ENCODE measurements at regions not wholly inside any gene's neighbourhood (a gene's known extent, or its start where the extent isn't known, plus 50 kb on each side); places are given as distances from the start of the nearest gene placed in this dataset.
A peak's percentile ranks its signal among the peaks of the same experiment; 100 is the strongest.

GRCh38 chr15:66615846-66616245 lies 50.0 kb upstream of the LCTL start:
- no peak overlapping the region for H3K9ac ChIP-seq (replicated peaks in 1 of 4; ENCODE audit: extremely low read depth in 1 of 4, low read depth in 3 of 4, low read length in 3 of 4)
- peaks cover 0 to 2% (median 0%) of the 10 kb centered on the region in 4 experiments; a peak in 4 of 7 replicates for H3K27me3 ChIP-seq (replicated peaks in 1 of 4; ENCODE audit: control insufficient read depth in 3 of 4, extremely low read depth in 1 of 4, insufficient read depth in 3 of 4, low read length in 3 of 4)
- H2BK15ac ChIP-seq (ENCODE audit: low read length): no peak overlapping the region
- ChIA-PET POLR2A (ENCODE audit: partially characterized antibody) (interaction anchor here (0.6 kb wide), 1 partner anchor 216 kb away, joined by 3 read pairs; no protein-coding TSS in a partner anchor), CTCF (ENCODE audit: partially characterized antibody) (interaction anchor here (0.7 to 22.4 kb wide), 11 partner anchors 10 to 246 kb away, joined by 3 to 361 read pairs (median 5); partner anchors contain the start of gene SMAD6)
- no peak overlapping the region for H3K14ac ChIP-seq (ENCODE audit: insufficient read length)
- H3K27ac ChIP-seq (ENCODE audit: low read depth, low read length): no peak overlapping the region
- no peaks in the 10 kb centered on the region for H3K36me3 ChIP-seq (ENCODE audit: control insufficient read depth in 2 of 4, insufficient read depth in 4 of 4, low read length in 3 of 4)
- H3K4me3 ChIP-seq (ENCODE audit: extremely low read depth in 1 of 4, insufficient read depth in 2 of 4, low read depth in 3 of 4, low read length in 4 of 4): no peak overlapping the region
- no peaks in the 10 kb centered on the region for H4K20me1 ChIP-seq (replicated peaks in 1 of 2; ENCODE audit: control insufficient read depth in 1 of 2, insufficient read depth in 2 of 2, low read length in 2 of 2)
- WGBS, 2 experiments (ENCODE audit: extremely low coverage in 1 of 2, insufficient coverage in 1 of 2, insufficient read length in 1 of 2, insufficient replicate concordance in 2 of 2, low coverage in 1 of 2, low lambda C conversion rate in 2 of 2, missing lambda C conversion rate in 1 of 2): 100% methylated on average over 1 of the region's 1 CpG; no CpG with 5 or more reads in 1 of the 2 experiments
- H2AK5ac ChIP-seq (ENCODE audit: low read depth, low read length): no peak overlapping the region
- H2BK20ac ChIP-seq (ENCODE audit: low read length): no peak overlapping the region
- H2BK12ac ChIP-seq (ENCODE audit: low read depth, low read length): no peak overlapping the region
- H3K18ac ChIP-seq (ENCODE audit: extremely low read depth, low read length): no peak overlapping the region
- no peak overlapping the region for H4K8ac ChIP-seq (ENCODE audit: extremely low read depth, insufficient read depth, low read length)
- FAIRE-seq: no peak
- no peak overlapping the region for H3K4me2 ChIP-seq (ENCODE audit: insufficient read depth in 1 of 2, low read depth in 2 of 2, low read length in 2 of 2)
- no peak overlapping the region for H3K4ac ChIP-seq (replicated peaks; ENCODE audit: insufficient read length, low read depth, low read length)
- no peaks in the 10 kb centered on the region for H3K79me2 ChIP-seq (ENCODE audit: control insufficient read depth in 1 of 2, insufficient read depth in 2 of 2, low read length in 2 of 2)
- H3K56ac ChIP-seq (replicated peaks; ENCODE audit: insufficient read length, low read depth, low read length): no peak overlapping the region
- H2BK120ac ChIP-seq (replicated peaks; ENCODE audit: low read depth, low read length): no peak overlapping the region
- peaks cover 6 to 16% (median 13%) of the 10 kb centered on the region in 4 experiments for H3K4me1 ChIP-seq (replicated peaks in 1 of 4; ENCODE audit: control insufficient read depth in 3 of 4, insufficient read depth in 4 of 4, low read length in 3 of 4)
- no peak overlapping the region for H4K91ac ChIP-seq (replicated peaks; ENCODE audit: insufficient read length, low read length)
- no peak overlapping the region for H4K5ac ChIP-seq (ENCODE audit: insufficient read length, low read depth, low read length)
- H2BK5ac ChIP-seq (ENCODE audit: low read depth, low read length): no peak overlapping the region
- H2AFZ ChIP-seq (ENCODE audit: low read length): no peak overlapping the region
- no peaks in the 10 kb centered on the region for H3K9me3 ChIP-seq (ENCODE audit: insufficient read depth in 2 of 2, low read depth in 1 of 2, low read length in 1 of 2)
- no peak overlapping the region for H3K23ac ChIP-seq (ENCODE audit: insufficient read length)
- TF ChIP-seq KDM1A (IDR thresholded peaks at IDR 0.05; ENCODE audit: borderline replicate concordance, low read length) (peak; percentile 69), SIRT6 (IDR thresholded peaks at IDR 0.05; ENCODE audit: low read length) (no peak)
- H3K23me2 ChIP-seq (ENCODE audit: low read depth, low read length): no peaks in the 10 kb centered on the region
- H3K79me1 ChIP-seq (ENCODE audit: low read depth, low read length): no peaks in the 10 kb centered on the region
- DNase-seq (ENCODE audit: low read depth in 1 of 2, low spot score in 2 of 2): no peak
